ENCODE measurements at regions not wholly inside any gene's neighbourhood (a gene's known extent, or its start where the extent isn't known, plus 50 kb on each side); places are given as distances from the start of the nearest gene placed in this dataset.

- TF ChIP-seq CTCF (conservative IDR thresholded peaks at IDR 0.05; ENCODE audit: low read depth, low read length) (no peak), EZH2 (IDR thresholded peaks at IDR 0.05; ENCODE audit: borderline replicate concordance, low read depth, low read length, poor library complexity, severe bottlenecking) (no peak)
Observed at GRCh38 chr4:177673985-177674489, 231.8 kb upstream of the AGA start.
